ENCODE measurements at regions not wholly inside any gene's neighbourhood (a gene's known extent, or its start where the extent isn't known, plus 50 kb on each side); places are given as distances from the start of the nearest gene placed in this dataset.
"Not testable (repeated sequence)": the region's sequence is repeated elsewhere in the genome, so short reads cannot be mapped to it uniquely, and the experiment has no call there.

GRCh38 chr2:47631792-47632398 is 61.1 kb upstream of the KCNK12 start:
- no peak for DNase-seq
- Histone ChIP-seq H3K9me3 (no peaks in the 10 kb centered on the region), H3K4me1 (no peaks in the 10 kb centered on the region), H3K4me3 (ENCODE audit: low read depth, low read length) (no peak overlapping the region), H3K36me3 (no peaks in the 10 kb centered on the region), H3K27me3 (0 out of 2 replicates have a peak, but pooled peaks cover 4% of the 10 kb centered on the region)
- no peak for TF ChIP-seq CTCF (IDR thresholded peaks at IDR 0.05; ENCODE audit: low read depth, low read length)

GRCh38 chr2:47631306-47631705 is 60.5 kb upstream of the KCNK12 start:
- no peaks in the 10 kb centered on the region for H3K9me3 ChIP-seq
- H3K4me3 ChIP-seq (ENCODE audit: low read depth, low read length), result no peak overlapping the region
- no peak for DNase-seq
- TF ChIP-seq CTCF (IDR thresholded peaks at IDR 0.05; ENCODE audit: low read depth, low read length), result no peak
- no peaks in the 10 kb centered on the region for H3K4me1 ChIP-seq
- no peaks in the 10 kb centered on the region for H3K27me3 ChIP-seq
- H3K36me3 ChIP-seq, result no peaks in the 10 kb centered on the region

- H3K36me3 ChIP-seq, result no peaks in the 10 kb centered on the region
- H3K9me3 ChIP-seq, result no peaks in the 10 kb centered on the region
- no peak for TF ChIP-seq CTCF (IDR thresholded peaks at IDR 0.05; ENCODE audit: low read depth, low read length)
- no peak overlapping the region for H3K4me3 ChIP-seq (ENCODE audit: low read depth, low read length)
- no peak for DNase-seq
- no peaks in the 10 kb centered on the region for H3K27me3 ChIP-seq
- H3K4me1 ChIP-seq, result no peaks in the 10 kb centered on the region
These were observed 59.0 kb upstream of the KCNK12 start for GRCh38 chr2:47629501-47630460.

GRCh38 chr2:47628904-47629303 is 58.1 kb upstream of the KCNK12 start:
- H3K4me3 ChIP-seq (ENCODE audit: low read depth, low read length), result no peak overlapping the region
- no peaks in the 10 kb centered on the region for H3K27me3 ChIP-seq
- no peaks in the 10 kb centered on the region for H3K4me1 ChIP-seq
- no peak for TF ChIP-seq CTCF (IDR thresholded peaks at IDR 0.05; ENCODE audit: low read depth, low read length)
- H3K36me3 ChIP-seq, result no peaks in the 10 kb centered on the region
- no peak for DNase-seq
- no peaks in the 10 kb centered on the region for H3K9me3 ChIP-seq

GRCh38 chr2:47626664-47627063 is 55.9 kb upstream of the KCNK12 start:
- no peaks in the 10 kb centered on the region for H3K36me3 ChIP-seq
- no peak for TF ChIP-seq CTCF (IDR thresholded peaks at IDR 0.05; ENCODE audit: low read depth, low read length)
- H3K4me3 ChIP-seq (ENCODE audit: low read depth, low read length), result no peak overlapping the region
- H3K9me3 ChIP-seq, result no peaks in the 10 kb centered on the region; the same call in 1 of the 2 replicates
- H3K27me3 ChIP-seq, result no peaks in the 10 kb centered on the region
- H3K4me1 ChIP-seq, result no peaks in the 10 kb centered on the region
- no peak for DNase-seq

GRCh38 chr2:47623140-47623539 is 52.4 kb upstream of the KCNK12 start:
- H3K36me3 ChIP-seq; H3K4me3 ChIP-seq (ENCODE audit: low read depth, low read length); H3K4me1 ChIP-seq; H3K9me3 ChIP-seq; DNase-seq; H3K27me3 ChIP-seq: not testable (repeated sequence)
